ENCODE measurements at regions not wholly inside any gene's neighbourhood (a gene's known extent, or its start where the extent isn't known, plus 50 kb on each side); places are given as distances from the start of the nearest gene placed in this dataset.

DNA sequence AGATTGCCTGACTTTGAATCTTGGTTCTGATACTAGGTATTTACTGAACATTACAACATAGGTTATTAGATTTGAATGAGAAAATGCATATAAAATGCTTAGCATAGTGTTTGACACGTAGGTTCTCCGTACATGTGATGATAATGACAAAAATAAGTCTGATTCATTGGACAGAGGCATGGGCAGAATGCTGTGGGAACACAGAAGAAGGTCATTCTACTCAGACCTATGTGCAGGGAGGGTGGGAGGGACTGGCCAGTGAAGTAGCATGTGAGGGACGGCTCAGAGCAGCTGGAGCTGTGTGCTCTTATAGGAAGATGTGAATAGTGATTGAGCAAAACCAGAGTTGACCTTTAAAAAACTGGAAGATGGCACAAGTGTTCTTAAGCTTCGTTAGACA is 256.8 kb upstream of the RAG2 start:
- no peak for TF ChIP-seq TAF1 (IDR thresholded peaks at IDR 0.05; ENCODE audit: borderline replicate concordance, low read depth, low read length)
- TF ChIP-seq POLR2A (IDR thresholded peaks at IDR 0.05; ENCODE audit: low read depth, low read length), result no peak
